Lower leg skin (tissue), 4 donors: ENCODE measurements at regions not wholly inside any gene's neighbourhood (a gene's known extent, or its start where the extent isn't known, plus 50 kb on each side); places are given as distances from the start of the nearest gene placed in this dataset.
"Not testable (repeated sequence)": the region's sequence is repeated elsewhere in the genome, so short reads cannot be mapped to it uniquely, and the experiment has no call there.

ENCODE experiments used
- DNase-seq, 2 donors: peaks; one replicate each; pipeline ENCODE4 v3.0.0-alpha.2; 2019; ENCODE audit warnings: low spot score in 2 of 2
- H3K4me3 ChIP-seq: fragments of 200-600 bp; sonication (generic); 2 replicates; pipeline ENCODE4 v1.5.1; 2017; ENCODE audit warnings: mild to moderate bottlenecking, low read depth; ENCODE audit not compliant: poor library complexity, severe bottlenecking
- POLR2A ChIP-seq, 2 donors: fragments of 450-650 bp; IDR thresholded peaks; one replicate each; pipeline ENCODE4 v1.6.1; 2016 to 2017; ENCODE audit warnings: antibody characterized with exemption in 2 of 2, mild to moderate bottlenecking in 1 of 2, moderate library complexity in 1 of 2
- WGBS, 2 donors: methylation state at CpG; one replicate each; pipeline ENCODE4 v1.1.5; 2018; 5-methylcytosine and 5-hydroxymethylcytosine counted together
- intact Hi-C: fragments of 100-400 bp; cut with DNase I; formaldehyde crosslinking; loops from one replicate; pipeline ENCODE4 v1.15.0; 2023; ENCODE audit warnings: low total_unique reads
- TF ChIP-seq, protein P1 (sequence below), 3 donors: fragments of 450-650 bp; IDR thresholded peaks; one replicate each; pipeline ENCODE4 v1.5.1; 2016; ENCODE audit warnings: antibody characterized with exemption in 3 of 3, mild to moderate bottlenecking in 3 of 3, moderate library complexity in 2 of 3

DNA sequence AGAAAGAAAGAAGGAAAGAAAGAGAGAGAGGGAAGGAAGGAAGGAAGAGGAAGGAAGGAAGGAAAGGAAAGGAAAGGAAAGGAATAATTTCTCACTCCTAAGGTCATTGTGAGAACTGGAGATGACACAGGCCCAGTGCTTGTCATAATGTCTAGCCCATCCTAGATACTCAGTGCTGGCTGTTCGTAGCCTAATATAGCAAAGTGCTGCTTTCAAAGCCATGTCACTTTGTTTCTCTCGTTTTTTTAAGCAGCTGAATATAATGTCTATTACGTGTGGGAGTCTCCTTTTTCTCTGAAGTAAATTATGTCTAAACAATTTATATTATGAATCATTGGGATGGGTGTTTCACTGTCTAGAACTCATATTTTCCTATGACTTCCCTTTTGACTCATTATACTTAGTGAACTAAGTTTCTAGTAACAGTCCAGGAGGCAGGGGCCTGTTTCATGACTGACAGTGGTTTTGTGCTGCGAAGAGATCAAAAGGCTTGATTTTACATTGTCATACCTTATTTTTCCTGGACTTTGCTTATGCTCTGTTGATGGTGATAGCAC is 327.0 kb upstream of the ZFP42 start:
- intact Hi-C loops: no loop called here
- DNase-seq: no peak
- no peak overlapping the region for H3K4me3 ChIP-seq
- WGBS, 2 donors: 43 to 45% methylated on average over 4 of the region's 4 CpGs
- TF ChIP-seq POLR2A (IDR thresholded peaks at IDR 0.05): no peak
- TF ChIP-seq, protein P1, sequence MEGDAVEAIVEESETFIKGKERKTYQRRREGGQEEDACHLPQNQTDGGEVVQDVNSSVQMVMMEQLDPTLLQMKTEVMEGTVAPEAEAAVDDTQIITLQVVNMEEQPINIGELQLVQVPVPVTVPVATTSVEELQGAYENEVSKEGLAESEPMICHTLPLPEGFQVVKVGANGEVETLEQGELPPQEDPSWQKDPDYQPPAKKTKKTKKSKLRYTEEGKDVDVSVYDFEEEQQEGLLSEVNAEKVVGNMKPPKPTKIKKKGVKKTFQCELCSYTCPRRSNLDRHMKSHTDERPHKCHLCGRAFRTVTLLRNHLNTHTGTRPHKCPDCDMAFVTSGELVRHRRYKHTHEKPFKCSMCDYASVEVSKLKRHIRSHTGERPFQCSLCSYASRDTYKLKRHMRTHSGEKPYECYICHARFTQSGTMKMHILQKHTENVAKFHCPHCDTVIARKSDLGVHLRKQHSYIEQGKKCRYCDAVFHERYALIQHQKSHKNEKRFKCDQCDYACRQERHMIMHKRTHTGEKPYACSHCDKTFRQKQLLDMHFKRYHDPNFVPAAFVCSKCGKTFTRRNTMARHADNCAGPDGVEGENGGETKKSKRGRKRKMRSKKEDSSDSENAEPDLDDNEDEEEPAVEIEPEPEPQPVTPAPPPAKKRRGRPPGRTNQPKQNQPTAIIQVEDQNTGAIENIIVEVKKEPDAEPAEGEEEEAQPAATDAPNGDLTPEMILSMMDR (IDR thresholded peaks at IDR 0.05): no peak

DNA sequence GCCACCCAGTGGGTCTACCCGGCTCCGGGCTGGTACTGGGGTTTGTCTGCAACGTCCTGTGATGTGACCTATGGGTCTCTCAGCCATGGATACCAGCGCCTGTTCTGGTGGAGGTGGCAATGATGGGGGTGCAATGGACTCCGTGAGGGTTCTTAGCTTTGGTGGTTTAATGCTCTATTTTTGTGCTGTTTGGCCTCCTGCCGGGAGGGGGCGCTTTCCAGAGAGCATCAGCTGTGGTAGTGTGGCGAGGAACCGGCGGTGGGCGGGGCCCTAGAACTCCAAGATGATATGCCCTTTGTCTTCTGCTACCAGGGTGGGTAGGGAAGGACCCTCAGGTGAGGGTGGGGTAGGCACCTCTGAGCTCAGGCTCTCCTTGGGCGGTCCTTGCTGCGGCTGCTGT is 324.1 kb upstream of the ZFP42 start:
- DNase-seq, H3K4me3 ChIP-seq, intact Hi-C loops: not testable (repeated sequence)
- WGBS, 2 donors: 94 to 95% methylated on average over 11 of the region's 13 CpGs

DNA sequence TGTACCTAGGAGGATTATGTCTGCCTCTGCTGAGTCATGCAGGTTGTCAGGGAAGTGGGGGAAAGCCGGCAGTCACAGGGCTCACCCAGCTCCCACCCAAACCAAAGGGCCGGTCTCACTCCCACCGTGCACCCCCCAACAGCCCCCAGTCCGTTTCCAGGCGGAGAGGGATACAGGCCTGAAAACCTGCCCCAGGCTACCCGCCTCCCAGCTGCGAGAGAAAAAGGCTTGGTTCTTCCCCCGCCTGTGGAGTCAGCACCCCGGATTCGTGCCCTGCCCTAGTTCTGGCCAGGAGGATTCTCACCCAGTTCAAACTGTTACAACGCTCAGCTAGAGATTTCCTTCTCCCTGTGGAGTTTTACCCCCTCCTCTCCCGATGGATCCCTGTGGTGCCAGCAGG is 323.6 kb upstream of the ZFP42 start:
- DNase-seq, H3K4me3 ChIP-seq, intact Hi-C loops: not testable (repeated sequence)
- WGBS, 2 donors: 89 to 91% methylated on average over 5 to 10 of the region's 12 CpGs

DNA sequence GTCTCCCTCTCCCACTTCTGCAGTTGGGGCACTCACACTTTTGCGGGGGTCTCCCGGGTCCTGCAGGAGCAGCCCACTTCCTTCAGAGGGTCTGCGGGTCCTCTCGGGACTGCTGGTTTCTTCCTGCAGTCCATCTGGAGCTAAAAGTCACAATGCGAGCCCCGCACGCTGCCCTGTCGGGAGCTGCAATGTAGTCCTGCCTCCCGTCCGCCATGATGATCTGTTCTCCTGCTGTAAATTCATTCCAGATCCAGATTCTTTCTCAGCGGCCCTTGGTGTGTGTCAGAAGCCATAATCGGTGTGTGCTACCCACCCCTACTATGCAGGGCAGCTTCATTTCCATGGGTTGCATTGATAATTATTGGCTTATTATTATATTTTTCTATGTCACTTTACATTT is 323.0 kb upstream of the ZFP42 start:
- DNase-seq, intact Hi-C loops, H3K4me3 ChIP-seq: not testable (repeated sequence)
- WGBS, 2 donors: 80 to 89% methylated on average over 10 to 11 of the region's 12 CpGs

DNA sequence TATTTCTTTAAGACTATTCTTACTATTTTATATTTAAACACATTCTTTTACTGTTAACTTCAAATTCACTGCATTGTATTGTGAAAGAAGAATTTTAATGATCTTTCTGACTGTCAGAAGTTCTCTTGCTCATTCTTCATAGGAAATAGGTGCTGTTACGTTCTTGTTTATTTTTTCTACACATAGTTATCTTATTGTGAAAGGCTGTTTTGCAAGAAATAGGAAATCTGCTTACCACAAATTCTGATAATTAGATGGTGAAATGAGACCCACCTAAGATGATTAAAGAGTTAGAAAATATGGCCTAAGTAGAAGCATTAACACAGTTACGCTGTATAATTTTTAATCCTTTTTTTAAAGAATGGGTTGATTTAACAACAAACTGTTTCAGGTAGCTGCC is 316.1 kb upstream of the ZFP42 start:
- H3K4me3 ChIP-seq: no peak overlapping the region
- no peak for DNase-seq
- TF ChIP-seq, protein P1 (IDR thresholded peaks at IDR 0.05): no peak
- TF ChIP-seq POLR2A (IDR thresholded peaks at IDR 0.05): no peak
- intact Hi-C loops: no loop called here
- WGBS, 2 donors: 76 to 80% methylated on average over 2 of the region's 2 CpGs

DNA sequence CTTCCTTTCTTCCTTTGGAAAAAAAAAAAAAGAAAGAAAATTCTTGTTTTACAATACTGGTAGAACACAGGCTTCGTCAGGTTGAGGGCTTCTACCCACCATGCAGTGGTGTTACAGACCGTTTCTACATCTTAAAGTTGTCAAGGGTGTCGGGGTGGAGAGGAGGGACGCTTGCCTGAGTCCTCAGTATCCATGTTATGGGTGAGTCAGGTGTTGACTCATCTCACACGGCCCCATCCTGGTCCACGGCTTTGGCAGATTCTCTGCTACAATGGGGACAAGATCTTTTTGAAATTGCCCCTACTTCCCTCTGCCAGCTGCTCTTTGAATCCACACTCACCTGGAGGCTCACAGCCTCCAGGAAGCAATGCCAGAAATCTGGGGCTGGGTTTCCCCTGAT is 310.3 kb upstream of the ZFP42 start:
- no peak overlapping the region for H3K4me3 ChIP-seq
- TF ChIP-seq, protein P1 (IDR thresholded peaks at IDR 0.05): no peak
- TF ChIP-seq POLR2A (IDR thresholded peaks at IDR 0.05): no peak
- intact Hi-C loops: no loop called here
- DNase-seq: no peak
- 76 to 82% methylated on average over 6 of the region's 6 CpGs for WGBS, 2 donors

DNA sequence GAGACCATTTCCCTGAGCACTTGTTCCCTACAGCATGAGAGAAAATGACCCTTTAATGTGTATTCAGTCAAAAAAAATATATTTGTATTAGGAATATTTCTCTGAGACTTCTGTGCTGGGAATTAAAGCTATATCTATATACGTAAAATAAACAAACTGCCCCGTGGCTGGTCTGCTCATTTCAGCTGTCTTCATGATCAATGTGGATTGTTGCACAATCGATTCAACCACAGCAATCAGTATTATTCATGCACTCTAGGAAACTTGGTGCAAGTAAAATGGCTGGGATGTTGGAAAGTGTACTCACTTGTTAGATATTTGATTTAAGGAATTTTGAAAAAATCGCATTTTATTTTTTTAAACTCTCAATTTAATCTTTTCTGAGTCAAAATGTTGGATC is 307.9 kb upstream of the ZFP42 start:
- no peak for DNase-seq
- no peak overlapping the region for H3K4me3 ChIP-seq
- TF ChIP-seq, protein P1 (IDR thresholded peaks at IDR 0.05): no peak
- no peak for TF ChIP-seq POLR2A (IDR thresholded peaks at IDR 0.05)
- WGBS, 2 donors: 75 to 82% methylated on average over 4 of the region's 4 CpGs
- intact Hi-C loops: no loop called here
